MM.1S (cell line): ENCODE measurements at regions not wholly inside any gene's neighbourhood (a gene's known extent, or its start where the extent isn't known, plus 50 kb on each side); places are given as distances from the start of the nearest gene placed in this dataset.

Experiments
- EZH2 ChIP-seq: fragments of 300-600 bp; sonication (generic); optimal IDR thresholded peaks from 2 replicates; pipeline ENCODE3; 2017; ENCODE audit warnings: low read depth, mild to moderate bottlenecking, antibody characterized with exemption, low read length, mixed read lengths
- TF ChIP-seq, protein P1 (sequence below): fragments of 300-600 bp; sonication (generic); IDR thresholded peaks from 2 replicates; pipeline ENCODE4 v1.5.1; 2016; ENCODE audit warnings: antibody characterized with exemption, low read length, mixed read lengths

- TF ChIP-seq, protein P1, sequence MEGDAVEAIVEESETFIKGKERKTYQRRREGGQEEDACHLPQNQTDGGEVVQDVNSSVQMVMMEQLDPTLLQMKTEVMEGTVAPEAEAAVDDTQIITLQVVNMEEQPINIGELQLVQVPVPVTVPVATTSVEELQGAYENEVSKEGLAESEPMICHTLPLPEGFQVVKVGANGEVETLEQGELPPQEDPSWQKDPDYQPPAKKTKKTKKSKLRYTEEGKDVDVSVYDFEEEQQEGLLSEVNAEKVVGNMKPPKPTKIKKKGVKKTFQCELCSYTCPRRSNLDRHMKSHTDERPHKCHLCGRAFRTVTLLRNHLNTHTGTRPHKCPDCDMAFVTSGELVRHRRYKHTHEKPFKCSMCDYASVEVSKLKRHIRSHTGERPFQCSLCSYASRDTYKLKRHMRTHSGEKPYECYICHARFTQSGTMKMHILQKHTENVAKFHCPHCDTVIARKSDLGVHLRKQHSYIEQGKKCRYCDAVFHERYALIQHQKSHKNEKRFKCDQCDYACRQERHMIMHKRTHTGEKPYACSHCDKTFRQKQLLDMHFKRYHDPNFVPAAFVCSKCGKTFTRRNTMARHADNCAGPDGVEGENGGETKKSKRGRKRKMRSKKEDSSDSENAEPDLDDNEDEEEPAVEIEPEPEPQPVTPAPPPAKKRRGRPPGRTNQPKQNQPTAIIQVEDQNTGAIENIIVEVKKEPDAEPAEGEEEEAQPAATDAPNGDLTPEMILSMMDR: no peak
- no peak for TF ChIP-seq EZH2
These were observed 151.2 kb downstream of the ELOVL4 start for GRCh38 chr6:79796197-79796596.
